Effector memory CD4-positive, alpha-beta T cell (primary cell): ENCODE measurements at regions not wholly inside any gene's neighbourhood (a gene's known extent, or its start where the extent isn't known, plus 50 kb on each side); places are given as distances from the start of the nearest gene placed in this dataset.

ENCODE experiments used
- DNase-seq, 3 donors: peaks; one replicate each; pipeline ENCODE4 v3.0.0-alpha.2; 2020
- H3K27ac ChIP-seq: 2 replicates; pipeline ENCODE4 v1.7.0; 2013; ENCODE audit warnings: mild to moderate bottlenecking, low read length, moderate library complexity; ENCODE audit not compliant: insufficient read depth, poor library complexity, severe bottlenecking
- H3K27me3 ChIP-seq: replicated peaks from 2 replicates; pipeline ENCODE4 v1.7.0; 2013; ENCODE audit warnings: mild to moderate bottlenecking, low read length; ENCODE audit not compliant: insufficient read depth, control insufficient read depth, poor library complexity, severe bottlenecking
- H3K36me3 ChIP-seq: 2 replicates; pipeline ENCODE4 v1.7.0; 2013; ENCODE audit warnings: mild to moderate bottlenecking, low read length, moderate library complexity; ENCODE audit not compliant: control insufficient read depth, insufficient read depth
- H3K4me1 ChIP-seq: 2 replicates; pipeline ENCODE4 v1.7.0; 2013; ENCODE audit warnings: low read length, mild to moderate bottlenecking; ENCODE audit not compliant: control insufficient read depth, insufficient read depth, poor library complexity, severe bottlenecking
- H3K4me3 ChIP-seq: 2 replicates; pipeline ENCODE4 v1.7.0; 2013; ENCODE audit warnings: low read length, low read depth, mild to moderate bottlenecking; ENCODE audit not compliant: insufficient read depth, poor library complexity, severe bottlenecking
- H3K9me3 ChIP-seq: 2 replicates; pipeline ENCODE4 v1.7.0; 2013; ENCODE audit warnings: mild to moderate bottlenecking, low read length, moderate library complexity; ENCODE audit not compliant: control insufficient read depth

GRCh38 chr3:117628823-117629291 lies 919.3 kb downstream of the TUSC7 start:
- H3K27ac ChIP-seq, result no peak overlapping the region
- no peak overlapping the region for H3K4me3 ChIP-seq
- no peaks in the 10 kb centered on the region for H3K27me3 ChIP-seq
- no peaks in the 10 kb centered on the region for H3K36me3 ChIP-seq
- DNase-seq, result no peak
- no peaks in the 10 kb centered on the region for H3K4me1 ChIP-seq
- no peaks in the 10 kb centered on the region for H3K9me3 ChIP-seq

GRCh38 chr3:117629505-117629904 lies 919.9 kb downstream of the TUSC7 start:
- Histone ChIP-seq H3K4me1 (no peaks in the 10 kb centered on the region), H3K27me3 (no peaks in the 10 kb centered on the region), H3K27ac (no peak overlapping the region), H3K9me3 (no peaks in the 10 kb centered on the region), H3K36me3 (no peaks in the 10 kb centered on the region), H3K4me3 (no peak overlapping the region)
- no peak for DNase-seq

GRCh38 chr3:117630469-117630868 lies 920.9 kb downstream of the TUSC7 start:
- Histone ChIP-seq H3K27ac (no peak overlapping the region), H3K9me3 (no peaks in the 10 kb centered on the region), H3K27me3 (no peaks in the 10 kb centered on the region), H3K4me1 (no peaks in the 10 kb centered on the region), H3K36me3 (no peaks in the 10 kb centered on the region), H3K4me3 (no peak overlapping the region)
- no peak for DNase-seq

GRCh38 chr3:117630885-117631284 lies 921.3 kb downstream of the TUSC7 start:
- Histone ChIP-seq H3K9me3 (no peaks in the 10 kb centered on the region), H3K27me3 (no peaks in the 10 kb centered on the region), H3K4me1 (no peaks in the 10 kb centered on the region), H3K36me3 (no peaks in the 10 kb centered on the region), H3K4me3 (no peak overlapping the region), H3K27ac (no peak overlapping the region)
- no peak for DNase-seq

- Histone ChIP-seq H3K9me3 (no peaks in the 10 kb centered on the region), H3K36me3 (no peaks in the 10 kb centered on the region), H3K27me3 (no peaks in the 10 kb centered on the region)
Observed at GRCh38 chr3:117631781-117632180, 922.2 kb downstream of the TUSC7 start.

GRCh38 chr3:117632191-117632590 lies 922.6 kb downstream of the TUSC7 start:
- H3K27me3 ChIP-seq, result no peaks in the 10 kb centered on the region
- H3K36me3 ChIP-seq, result no peaks in the 10 kb centered on the region
- H3K27ac ChIP-seq, result no peak overlapping the region
- no peaks in the 10 kb centered on the region for H3K4me1 ChIP-seq
- H3K9me3 ChIP-seq, result no peaks in the 10 kb centered on the region
- DNase-seq, result no peak
- no peak overlapping the region for H3K4me3 ChIP-seq

More at GRCh38 chr3:117631781-117632180, 922.2 kb downstream of the TUSC7 start:
- H3K4me1 ChIP-seq, result no peaks in the 10 kb centered on the region
- H3K4me3 ChIP-seq, result no peak overlapping the region
- H3K27ac ChIP-seq, result no peak overlapping the region
- no peak for DNase-seq

- no peak overlapping the region for H3K27ac ChIP-seq
- no peak overlapping the region for H3K4me3 ChIP-seq
- H3K36me3 ChIP-seq, result no peaks in the 10 kb centered on the region
- no peaks in the 10 kb centered on the region for H3K4me1 ChIP-seq
- no peaks in the 10 kb centered on the region for H3K27me3 ChIP-seq
- no peaks in the 10 kb centered on the region for H3K9me3 ChIP-seq
- no peak for DNase-seq
Observed at GRCh38 chr3:117633207-117633606, 923.6 kb downstream of the TUSC7 start.

- H3K36me3 ChIP-seq, result no peaks in the 10 kb centered on the region
- no peaks in the 10 kb centered on the region for H3K27me3 ChIP-seq
- no peak overlapping the region for H3K27ac ChIP-seq
- H3K4me1 ChIP-seq, result no peaks in the 10 kb centered on the region
- H3K4me3 ChIP-seq, result no peak overlapping the region
- DNase-seq, result no peak
- no peaks in the 10 kb centered on the region for H3K9me3 ChIP-seq
Observed at GRCh38 chr3:117637666-117638065, 928.1 kb downstream of the TUSC7 start.

- no peaks in the 10 kb centered on the region for H3K4me1 ChIP-seq
- no peaks in the 10 kb centered on the region for H3K36me3 ChIP-seq
- no peaks in the 10 kb centered on the region for H3K9me3 ChIP-seq
- no peaks in the 10 kb centered on the region for H3K27me3 ChIP-seq
- no peak overlapping the region for H3K4me3 ChIP-seq
- no peak overlapping the region for H3K27ac ChIP-seq
- no peak for DNase-seq
Observed at GRCh38 chr3:117644203-117644602, 934.6 kb downstream of the TUSC7 start.

- H3K36me3 ChIP-seq, result no peaks in the 10 kb centered on the region
- H3K4me1 ChIP-seq, result no peaks in the 10 kb centered on the region
- H3K27ac ChIP-seq, result no peak overlapping the region
- DNase-seq, result no peak
- no peaks in the 10 kb centered on the region for H3K27me3 ChIP-seq
- H3K9me3 ChIP-seq, result no peaks in the 10 kb centered on the region
- no peak overlapping the region for H3K4me3 ChIP-seq
Observed at GRCh38 chr3:117645561-117646242, 936.1 kb downstream of the TUSC7 start.
